HFF-Myc (cell line): ENCODE measurements at regions not wholly inside any gene's neighbourhood (a gene's known extent, or its start where the extent isn't known, plus 50 kb on each side); places are given as distances from the start of the nearest gene placed in this dataset.

ENCODE experiments used
- DNase-seq: peaks from one replicate; pipeline ENCODE4 v3.0.0-alpha.2; 2011; ENCODE audit warnings: low read depth; ENCODE audit errors: extremely low read depth
- H3K4me3 ChIP-seq: replicated peaks from 2 replicates; pipeline ENCODE4 v1.5.1; 2011; ENCODE audit warnings: low read depth, mild to moderate bottlenecking, control low read depth, low read length
- CTCF ChIP-seq: IDR thresholded peaks from 2 replicates; pipeline ENCODE4 v1.5.1; 2012; ENCODE audit warnings: mild to moderate bottlenecking, low read depth, low read length, control low read depth; ENCODE audit errors: missing control alignments

GRCh38 chr12:3935078-3935477 lies 61.9 kb upstream of the PARP11 start:
- TF ChIP-seq CTCF, result no peak
- no peak overlapping the region for H3K4me3 ChIP-seq
- no peak for DNase-seq

GRCh38 chr12:3933819-3934192 lies 60.6 kb upstream of the PARP11 start:
- H3K4me3 ChIP-seq, result no peak overlapping the region
- DNase-seq, result no peak
- no peak for TF ChIP-seq CTCF

GRCh38 chr12:3933074-3933818 lies 60.0 kb upstream of the PARP11 start:
- DNase-seq, result no peak
- TF ChIP-seq CTCF, result no peak
- no peak overlapping the region for H3K4me3 ChIP-seq

GRCh38 chr12:3931776-3932175 lies 58.6 kb upstream of the PARP11 start:
- no peak for TF ChIP-seq CTCF
- no peak for DNase-seq
- no peak overlapping the region for H3K4me3 ChIP-seq

- DNase-seq, result no peak
- TF ChIP-seq CTCF, result no peak
- H3K4me3 ChIP-seq, result no peak overlapping the region
Measured at GRCh38 chr12:3931206-3931605, 58.0 kb upstream of the PARP11 start.

GRCh38 chr12:3929875-3930615 lies 56.8 kb upstream of the PARP11 start:
- DNase-seq, result no peak
- TF ChIP-seq CTCF, result no peak
- no peak overlapping the region for H3K4me3 ChIP-seq
